Activated effector memory CD4-positive, alpha-beta T cell treated with anti-CD3 and anti-CD28 coated beads, Interleukin-2, amount 50 U/mL, for 16 hours (primary cell): ENCODE measurements at regions not wholly inside any gene's neighbourhood (a gene's known extent, or its start where the extent isn't known, plus 50 kb on each side); places are given as distances from the start of the nearest gene placed in this dataset.

Experiments
- DNase-seq: peaks from one replicate; pipeline ENCODE4 v3.0.0-alpha.2; 2020

GRCh38 chr6:105474234-105474633, 71.4 kb upstream of the PREP start:
- DNase-seq, result no peak

GRCh38 chr6:105469946-105470345, 67.1 kb upstream of the PREP start:
- no peak for DNase-seq

GRCh38 chr6:105468850-105469249, 66.0 kb upstream of the PREP start:
- DNase-seq, result no peak

GRCh38 chr6:105460860-105461259, 58.0 kb upstream of the PREP start:
- DNase-seq, result no peak

- DNase-seq, result no peak
Observed at GRCh38 chr6:105459864-105460263, 57.0 kb upstream of the PREP start.

- peak; percentile 67 for DNase-seq
Observed at GRCh38 chr6:105459049-105459448, 56.2 kb upstream of the PREP start.

GRCh38 chr6:105458551-105458950, 55.7 kb upstream of the PREP start:
- DNase-seq, result no peak

GRCh38 chr6:105458084-105458483, 55.2 kb upstream of the PREP start:
- no peak for DNase-seq

GRCh38 chr6:105453968-105454367, 51.1 kb upstream of the PREP start:
- no peak for DNase-seq

- peak; percentile 78 for DNase-seq
Observed at GRCh38 chr6:105452924-105453756, 50.3 kb upstream of the PREP start.
